Astrocyte (in vitro differentiated cells and primary cell): ENCODE measurements at regions not wholly inside any gene's neighbourhood (a gene's known extent, or its start where the extent isn't known, plus 50 kb on each side); places are given as distances from the start of the nearest gene placed in this dataset.
A peak's percentile ranks its signal among the peaks of the same experiment; 100 is the strongest.

Experiments used
- DNase-seq: peaks from one replicate; pipeline ENCODE4 v3.0.0-alpha.2; 2010; ENCODE audit warnings: low read depth
- FAIRE-seq: peaks from 2 replicates; lab custom pipeline; 2011; peaks lifted over from hg19 to GRCh38; lab: Jason Lieb, UNC
- H2AFZ ChIP-seq: 2 replicates; pipeline ENCODE4 v1.6.0; 2012; ENCODE audit warnings: low read depth, low read length, inconsistent platforms
- H3K27ac ChIP-seq: 2 replicates; pipeline ENCODE4 v1.5.1; 2011; ENCODE audit warnings: low read depth, low read length, inconsistent platforms
- H3K27me3 ChIP-seq: 2 replicates; pipeline ENCODE4 v1.6.0; 2011; ENCODE audit warnings: low read length, inconsistent platforms; ENCODE audit not compliant: insufficient read depth
- H3K36me3 ChIP-seq: 2 replicates; pipeline ENCODE4 v1.5.1; 2011; ENCODE audit warnings: low read length, inconsistent platforms; ENCODE audit not compliant: insufficient read depth
- H3K4me1 ChIP-seq: 2 replicates; pipeline ENCODE4 v1.5.1; 2011; ENCODE audit warnings: low read length, inconsistent platforms; ENCODE audit not compliant: insufficient read depth
- H3K4me2 ChIP-seq: 2 replicates; pipeline ENCODE4 v1.6.0; 2012; ENCODE audit warnings: low read length, inconsistent platforms
- H3K4me3 ChIP-seq: 2 replicates; pipeline ENCODE4 v1.5.1; 2011; ENCODE audit warnings: low read depth, mild to moderate bottlenecking, low read length, inconsistent platforms; ENCODE audit not compliant: insufficient read depth
- H3K79me2 ChIP-seq: 2 replicates; pipeline ENCODE4 v1.6.0; 2012; ENCODE audit warnings: mild to moderate bottlenecking, low read length, inconsistent platforms; ENCODE audit not compliant: insufficient read depth
- H3K9ac ChIP-seq: 2 replicates; pipeline ENCODE4 v1.6.0; 2012; ENCODE audit warnings: mild to moderate bottlenecking, low read length, inconsistent platforms
- H3K9me3 ChIP-seq: 2 replicates; pipeline ENCODE4 v1.5.1; 2012; ENCODE audit warnings: low read depth, mild to moderate bottlenecking, low read length, inconsistent platforms; ENCODE audit not compliant: insufficient read depth
- H4K20me1 ChIP-seq: 2 replicates; pipeline ENCODE4 v1.6.0; 2012; ENCODE audit warnings: low read length, inconsistent platforms; ENCODE audit not compliant: insufficient read depth
- H3K27ac Mint-ChIP-seq: one replicate; pipeline ENCODE4 v1.8.0; 2021; ENCODE audit warnings: mild to moderate bottlenecking, mixed read lengths; ENCODE audit not compliant: unreplicated experiment
- H3K27me3 Mint-ChIP-seq: one replicate; pipeline ENCODE4 v1.8.0; 2021; ENCODE audit warnings: low read depth, mixed read lengths; ENCODE audit not compliant: unreplicated experiment
- H3K36me3 Mint-ChIP-seq: one replicate; pipeline ENCODE4 v1.8.0; 2021; ENCODE audit warnings: low read depth, mixed read lengths; ENCODE audit not compliant: unreplicated experiment
- H3K4me1 Mint-ChIP-seq: one replicate; pipeline ENCODE4 v1.8.0; 2021; ENCODE audit warnings: low read depth, mixed read lengths; ENCODE audit not compliant: unreplicated experiment
- H3K4me3 Mint-ChIP-seq: one replicate; pipeline ENCODE4 v1.8.0; 2021; ENCODE audit warnings: mild to moderate bottlenecking, moderate library complexity, mixed read lengths; ENCODE audit not compliant: unreplicated experiment
- H3K9me3 Mint-ChIP-seq: one replicate; pipeline ENCODE4 v1.8.0; 2021; ENCODE audit warnings: mild to moderate bottlenecking, mixed read lengths; ENCODE audit not compliant: unreplicated experiment
- EZH2 ChIP-seq: IDR thresholded peaks from 2 replicates; pipeline ENCODE4 v1.6.1; 2012; ENCODE audit warnings: mild to moderate bottlenecking, low read length, inconsistent platforms; ENCODE audit not compliant: insufficient read depth
- TF ChIP-seq, protein P1 (sequence below): IDR thresholded peaks from 2 replicates; pipeline ENCODE4 v1.5.1; 2011; ENCODE audit warnings: low read depth, mild to moderate bottlenecking, inconsistent platforms, low read length, moderate library complexity; ENCODE audit not compliant: insufficient read depth

DNA sequence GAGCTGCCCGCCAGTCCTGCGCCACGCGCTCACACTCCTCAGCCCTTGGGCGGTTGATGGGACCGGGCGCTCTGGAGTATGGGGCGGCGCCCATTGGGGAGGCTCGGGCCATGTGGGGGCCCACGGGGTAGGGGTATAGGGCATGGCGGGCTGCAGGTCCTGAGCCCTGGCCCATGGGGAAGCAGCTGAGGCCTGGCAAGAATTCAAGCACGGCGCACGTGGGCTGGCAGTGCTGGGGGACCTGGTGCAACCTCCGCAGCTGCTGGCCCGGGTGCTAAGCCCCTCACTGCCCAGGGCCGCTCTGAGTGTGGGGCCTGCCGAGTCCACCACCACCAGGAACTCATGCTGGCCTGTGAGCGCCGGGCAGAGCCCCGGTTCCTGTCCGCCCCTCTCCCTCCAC is 229.6 kb upstream of the ZNF608 start:
- H3K4me3 Mint-ChIP-seq: no peak overlapping the region
- TF ChIP-seq EZH2: no peak
- TF ChIP-seq, protein P1, sequence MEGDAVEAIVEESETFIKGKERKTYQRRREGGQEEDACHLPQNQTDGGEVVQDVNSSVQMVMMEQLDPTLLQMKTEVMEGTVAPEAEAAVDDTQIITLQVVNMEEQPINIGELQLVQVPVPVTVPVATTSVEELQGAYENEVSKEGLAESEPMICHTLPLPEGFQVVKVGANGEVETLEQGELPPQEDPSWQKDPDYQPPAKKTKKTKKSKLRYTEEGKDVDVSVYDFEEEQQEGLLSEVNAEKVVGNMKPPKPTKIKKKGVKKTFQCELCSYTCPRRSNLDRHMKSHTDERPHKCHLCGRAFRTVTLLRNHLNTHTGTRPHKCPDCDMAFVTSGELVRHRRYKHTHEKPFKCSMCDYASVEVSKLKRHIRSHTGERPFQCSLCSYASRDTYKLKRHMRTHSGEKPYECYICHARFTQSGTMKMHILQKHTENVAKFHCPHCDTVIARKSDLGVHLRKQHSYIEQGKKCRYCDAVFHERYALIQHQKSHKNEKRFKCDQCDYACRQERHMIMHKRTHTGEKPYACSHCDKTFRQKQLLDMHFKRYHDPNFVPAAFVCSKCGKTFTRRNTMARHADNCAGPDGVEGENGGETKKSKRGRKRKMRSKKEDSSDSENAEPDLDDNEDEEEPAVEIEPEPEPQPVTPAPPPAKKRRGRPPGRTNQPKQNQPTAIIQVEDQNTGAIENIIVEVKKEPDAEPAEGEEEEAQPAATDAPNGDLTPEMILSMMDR: no peak
- Histone ChIP-seq H3K9ac (no peak overlapping the region), H3K4me2 (no peak overlapping the region), H3K36me3 (no peaks in the 10 kb centered on the region), H3K27ac (no peak overlapping the region), H3K27me3 (no peaks in the 10 kb centered on the region), H3K79me2 (no peaks in the 10 kb centered on the region), H3K9me3 (no peaks in the 10 kb centered on the region), H2AFZ (no peak overlapping the region), H3K4me1 (no peaks in the 10 kb centered on the region), H4K20me1 (no peaks in the 10 kb centered on the region), H3K4me3 (no peak overlapping the region)
- H3K27me3 Mint-ChIP-seq: no peaks in the 10 kb centered on the region
- DNase-seq (no peak), FAIRE-seq (no peak)
- peaks cover 13% of the 10 kb centered on the region for H3K4me1 Mint-ChIP-seq
- no peak overlapping the region for H3K27ac Mint-ChIP-seq
- H3K9me3 Mint-ChIP-seq: peaks cover 7% of the 10 kb centered on the region
- H3K36me3 Mint-ChIP-seq: no peaks in the 10 kb centered on the region

- no peaks in the 10 kb centered on the region for H3K9me3 ChIP-seq
- peaks cover 11% of the 10 kb centered on the region for H3K9me3 Mint-ChIP-seq
- H3K27ac Mint-ChIP-seq: peak overlapping the region; percentile 85
- no peak overlapping the region for H3K4me3 Mint-ChIP-seq
- H3K27me3 Mint-ChIP-seq: no peaks in the 10 kb centered on the region
- no peaks in the 10 kb centered on the region for H3K79me2 ChIP-seq
- H3K4me1 Mint-ChIP-seq: peaks cover 13% of the 10 kb centered on the region
- no peaks in the 10 kb centered on the region for H4K20me1 ChIP-seq
- no peak overlapping the region for H3K4me2 ChIP-seq
- H2AFZ ChIP-seq: peak overlapping the region; percentile 19
- TF ChIP-seq EZH2: no peak
- TF ChIP-seq, protein P1: no peak
- no peak overlapping the region for H3K27ac ChIP-seq
- FAIRE-seq: no peak
- H3K27me3 ChIP-seq: no peaks in the 10 kb centered on the region
- no peak overlapping the region for H3K4me3 ChIP-seq
- no peaks in the 10 kb centered on the region for H3K36me3 ChIP-seq
- H3K9ac ChIP-seq: no peak overlapping the region
- no peak for DNase-seq
- H3K36me3 Mint-ChIP-seq: no peaks in the 10 kb centered on the region
- no peaks in the 10 kb centered on the region for H3K4me1 ChIP-seq
Measured at GRCh38 chr5:124979251-124979650, 232.8 kb upstream of the ZNF608 start.

- no peaks in the 10 kb centered on the region for H3K36me3 Mint-ChIP-seq
- H3K4me3 Mint-ChIP-seq: no peak overlapping the region
- H3K9me3 ChIP-seq: no peaks in the 10 kb centered on the region
- H3K27ac Mint-ChIP-seq: peak overlapping the region; percentile 85
- TF ChIP-seq EZH2: no peak
- TF ChIP-seq, protein P1: no peak
- no peak for DNase-seq
- H2AFZ ChIP-seq: no peak overlapping the region
- peaks cover 13% of the 10 kb centered on the region for H3K4me1 Mint-ChIP-seq
- H3K4me3 ChIP-seq: no peak overlapping the region
- no peaks in the 10 kb centered on the region for H3K79me2 ChIP-seq
- no peak overlapping the region for H3K4me2 ChIP-seq
- H3K36me3 ChIP-seq: no peaks in the 10 kb centered on the region
- no peaks in the 10 kb centered on the region for H3K27me3 Mint-ChIP-seq
- H3K27ac ChIP-seq: no peak overlapping the region
- no peaks in the 10 kb centered on the region for H3K27me3 ChIP-seq
- H3K9me3 Mint-ChIP-seq: peaks cover 13% of the 10 kb centered on the region
- H3K9ac ChIP-seq: no peak overlapping the region
- H3K4me1 ChIP-seq: no peaks in the 10 kb centered on the region
- FAIRE-seq: no peak
- no peaks in the 10 kb centered on the region for H4K20me1 ChIP-seq
Measured at GRCh38 chr5:124980163-124980941, 233.9 kb upstream of the ZNF608 start.
